ENCODE measurements at regions not wholly inside any gene's neighbourhood (a gene's known extent, or its start where the extent isn't known, plus 50 kb on each side); places are given as distances from the start of the nearest gene placed in this dataset.

GRCh38 chr2:144086965-144087364, 433.0 kb downstream of the ZEB2 start:
- DNase-seq (ENCODE audit: low read depth in 1 of 2, low spot score in 1 of 2): no peak

DNA sequence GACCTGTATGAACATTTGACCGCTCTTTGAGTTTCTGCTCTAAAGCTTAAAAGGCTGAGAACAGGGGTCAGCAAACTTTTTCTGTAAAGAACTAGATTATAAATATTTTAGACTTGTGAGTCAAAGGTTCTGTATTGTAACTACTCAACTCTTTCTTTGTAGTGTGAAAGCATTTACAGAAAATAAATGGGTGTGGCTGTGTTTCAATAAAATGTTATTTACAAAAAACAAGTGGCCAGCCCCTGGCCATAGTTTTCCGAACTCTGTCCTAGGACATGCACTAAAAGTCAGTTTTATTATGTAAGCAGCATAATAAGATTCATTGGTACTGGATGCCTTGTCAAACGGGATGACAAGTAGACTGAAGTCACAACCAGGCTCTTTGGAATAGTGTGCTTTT, 434.9 kb downstream of the ZEB2 start:
- DNase-seq (ENCODE audit: low read depth in 1 of 2, low spot score in 1 of 2): no peak

DNA sequence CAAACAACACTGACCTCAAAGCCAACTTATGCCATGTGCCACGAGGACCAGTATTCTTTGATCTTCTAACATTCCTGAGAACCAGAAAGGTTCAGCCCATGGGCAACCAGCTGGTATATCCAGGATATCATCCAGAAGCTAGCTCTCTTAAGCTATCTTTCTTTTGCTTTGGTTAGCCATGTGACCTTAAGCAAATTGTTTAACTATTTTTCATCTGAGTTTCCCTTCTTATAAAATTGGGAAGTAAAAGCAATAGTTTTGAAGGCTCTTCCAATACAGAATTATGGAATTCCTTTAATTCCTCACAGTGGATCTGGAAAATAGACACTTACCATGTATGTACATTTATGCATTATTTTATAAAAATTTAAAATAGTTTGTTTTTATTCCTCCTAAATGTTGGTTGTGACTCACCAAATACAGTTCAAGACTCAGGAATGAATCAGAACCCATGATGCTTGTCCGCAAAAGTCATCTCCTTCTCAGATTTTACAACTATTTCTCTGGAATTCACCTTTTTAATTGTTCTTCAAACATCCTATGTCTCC, 435.7 kb downstream of the ZEB2 start:
- no peak for DNase-seq (ENCODE audit: low read depth in 1 of 2, low spot score in 1 of 2)

GRCh38 chr2:144083211-144083610, 436.7 kb downstream of the ZEB2 start:
- no peak for DNase-seq (ENCODE audit: low read depth in 1 of 2, low spot score in 1 of 2)

GRCh38 chr2:144082777-144083176, 437.1 kb downstream of the ZEB2 start:
- no peak for DNase-seq (ENCODE audit: low read depth in 1 of 2, low spot score in 1 of 2)

DNA sequence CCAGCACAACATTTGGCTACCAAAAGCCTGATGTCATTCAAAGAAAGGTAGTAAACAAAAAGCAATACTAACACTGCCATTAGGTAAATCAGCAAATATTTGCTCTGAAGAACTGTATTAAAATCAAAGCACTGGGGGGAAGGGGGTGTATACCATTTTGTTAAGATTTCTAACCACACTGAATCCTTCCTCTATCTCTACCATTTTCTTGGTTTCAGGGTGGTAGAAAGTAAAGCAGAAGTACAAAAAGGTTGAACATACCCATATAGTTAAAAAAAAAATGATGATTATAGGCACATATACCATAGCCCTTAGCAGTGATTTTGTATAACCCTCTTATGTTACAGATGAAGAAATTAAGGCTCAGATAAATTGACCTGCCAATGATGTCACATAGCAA, 437.6 kb downstream of the ZEB2 start:
- no peak for DNase-seq (ENCODE audit: low read depth in 1 of 2, low spot score in 1 of 2)

- DNase-seq (ENCODE audit: low read depth in 1 of 2, low spot score in 1 of 2): no peak
Observed at GRCh38 chr2:144081272-144081671, 438.6 kb downstream of the ZEB2 start.

DNA sequence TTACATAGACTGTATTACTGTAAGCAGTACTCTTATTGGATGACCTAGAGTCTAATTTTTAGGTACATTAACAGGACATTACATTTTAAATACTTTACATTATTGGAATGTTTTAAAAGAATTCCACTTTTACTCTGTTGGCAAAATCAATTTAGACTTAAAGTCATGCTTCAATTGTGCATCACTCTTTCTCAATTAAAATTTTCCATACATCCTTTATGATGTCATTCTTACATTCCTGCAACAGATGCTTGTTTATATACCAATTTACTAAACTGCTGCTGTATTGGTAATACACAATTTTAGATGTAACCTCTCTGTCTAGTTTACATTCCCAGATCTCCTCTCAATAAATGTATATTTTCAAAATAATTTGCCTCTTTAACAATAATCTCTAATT, 440.1 kb downstream of the ZEB2 start:
- DNase-seq (ENCODE audit: low read depth in 1 of 2, low spot score in 1 of 2): no peak

- DNase-seq (ENCODE audit: low read depth in 1 of 2, low spot score in 1 of 2): no peak
Observed at GRCh38 chr2:144078802-144079724, 440.9 kb downstream of the ZEB2 start.

DNA sequence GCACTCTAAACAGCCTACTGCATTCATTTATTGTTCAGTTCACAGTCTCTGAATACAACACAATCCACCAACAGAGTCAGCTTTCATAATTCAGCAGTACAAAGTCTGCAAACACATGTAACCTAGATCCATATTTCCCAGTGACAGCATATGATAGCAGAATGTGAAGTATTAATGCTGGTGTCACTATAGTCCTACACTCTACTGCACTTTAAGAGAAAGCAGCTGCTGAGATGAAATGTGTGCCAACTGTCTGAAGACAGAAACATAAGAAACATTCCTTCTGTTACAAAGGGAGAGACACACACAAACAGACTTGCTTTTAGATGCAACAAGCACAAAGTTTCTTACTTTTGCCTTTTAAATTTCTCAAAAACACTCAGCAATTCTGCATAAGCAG, 441.8 kb downstream of the ZEB2 start:
- DNase-seq (ENCODE audit: low read depth in 1 of 2, low spot score in 1 of 2): no peak

GRCh38 chr2:144074450-144074849, 445.5 kb downstream of the ZEB2 start:
- DNase-seq (ENCODE audit: low read depth in 1 of 2, low spot score in 1 of 2): no peak

- no peak for DNase-seq (ENCODE audit: low read depth in 1 of 2, low spot score in 1 of 2)
Observed at GRCh38 chr2:144071461-144071860, 448.5 kb downstream of the ZEB2 start.

DNA sequence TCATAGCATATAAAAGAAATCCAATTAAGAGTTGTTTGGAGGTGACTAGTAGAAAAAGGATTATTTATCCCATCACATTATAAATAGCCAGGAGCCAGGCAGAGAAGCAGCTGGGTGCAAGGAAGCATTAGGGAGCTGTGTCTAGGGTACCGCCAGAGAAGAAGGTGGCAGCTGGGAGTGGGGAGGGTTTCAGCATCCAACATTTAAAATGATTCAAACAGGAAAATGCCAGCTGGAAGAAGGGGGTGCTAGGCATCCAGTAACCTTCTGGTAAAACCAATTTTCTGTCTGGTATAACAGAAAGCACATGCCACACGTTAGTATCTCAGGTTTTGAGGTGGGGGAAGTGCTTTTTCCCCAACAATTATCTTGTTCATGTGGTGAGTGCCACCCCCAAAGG, 452.4 kb downstream of the ZEB2 start:
- no peak for DNase-seq (ENCODE audit: low read depth in 1 of 2, low spot score in 1 of 2)

GRCh38 chr2:144063602-144064001, 456.3 kb downstream of the ZEB2 start:
- no peak for DNase-seq (ENCODE audit: low read depth in 1 of 2, low spot score in 1 of 2)

- no peak for DNase-seq (ENCODE audit: low read depth in 1 of 2, low spot score in 1 of 2)
Observed at GRCh38 chr2:144054911-144055310, 465.0 kb downstream of the ZEB2 start.

DNA sequence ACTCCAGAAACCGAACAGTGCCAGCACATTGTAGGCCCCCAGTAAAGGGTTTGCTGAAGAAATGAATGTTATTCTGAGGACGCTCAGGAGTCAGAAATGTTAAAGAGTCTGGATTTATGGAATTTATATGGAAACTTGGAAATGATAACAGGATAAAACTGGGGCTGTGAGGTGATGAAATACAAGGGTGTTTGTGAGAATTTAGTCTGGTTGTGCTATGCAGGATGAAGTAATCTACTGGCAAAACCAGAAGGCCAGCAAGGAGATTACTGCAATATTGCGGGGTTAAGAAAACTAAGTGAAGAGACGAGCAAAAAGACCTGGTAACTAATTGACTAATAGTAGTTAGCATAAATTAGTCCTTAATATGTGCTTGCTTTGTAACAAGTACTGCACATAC, 467.8 kb downstream of the ZEB2 start:
- no peak for DNase-seq (ENCODE audit: low read depth in 1 of 2, low spot score in 1 of 2)

GRCh38 chr2:144049137-144049536, 470.8 kb downstream of the ZEB2 start:
- no peak for DNase-seq (ENCODE audit: low read depth in 1 of 2, low spot score in 1 of 2)

DNA sequence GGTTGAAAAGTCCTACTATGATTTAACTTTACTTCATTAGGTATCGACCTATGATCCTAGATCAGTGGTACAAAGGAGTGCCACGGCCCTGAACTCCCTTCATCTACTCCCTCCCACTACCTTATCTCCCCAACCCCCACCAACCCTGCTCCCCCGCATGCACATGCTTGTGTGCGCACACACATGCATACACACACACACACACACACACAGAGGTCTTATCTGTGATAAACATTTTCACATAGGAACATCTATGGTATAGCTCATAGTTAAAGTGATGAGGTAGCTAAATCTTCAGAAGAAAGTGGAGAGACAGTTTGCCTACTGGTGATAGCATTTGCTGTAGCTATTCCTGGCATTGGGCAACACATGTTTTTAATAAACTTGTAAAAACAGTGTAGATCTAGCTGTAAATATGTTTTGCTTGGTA, 471.3 kb downstream of the ZEB2 start:
- DNase-seq (ENCODE audit: low read depth in 1 of 2, low spot score in 1 of 2): no peak

DNA sequence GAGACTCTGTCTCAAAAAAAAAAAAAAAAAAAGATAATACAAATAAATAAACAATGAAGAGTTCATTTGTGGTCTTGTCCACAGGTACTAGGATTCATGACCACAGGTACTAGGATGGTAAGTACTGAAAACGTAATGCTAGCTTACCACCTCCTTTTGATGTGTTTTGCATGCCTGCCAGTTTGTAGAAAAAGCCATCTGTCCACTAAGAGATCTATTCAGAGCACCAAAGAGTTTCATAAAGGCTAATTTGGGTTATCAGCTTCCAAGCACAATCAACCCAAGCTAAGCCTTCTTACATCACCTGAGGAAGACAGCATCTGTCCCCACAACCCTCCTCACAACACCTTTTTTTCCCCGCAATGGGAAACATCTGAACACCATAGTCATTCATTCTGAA, 477.2 kb downstream of the ZEB2 start:
- DNase-seq (ENCODE audit: low read depth in 1 of 2, low spot score in 1 of 2): no peak

GRCh38 chr2:144041612-144042011, 478.3 kb downstream of the ZEB2 start:
- DNase-seq (ENCODE audit: low read depth in 1 of 2, low spot score in 1 of 2): no peak

DNA sequence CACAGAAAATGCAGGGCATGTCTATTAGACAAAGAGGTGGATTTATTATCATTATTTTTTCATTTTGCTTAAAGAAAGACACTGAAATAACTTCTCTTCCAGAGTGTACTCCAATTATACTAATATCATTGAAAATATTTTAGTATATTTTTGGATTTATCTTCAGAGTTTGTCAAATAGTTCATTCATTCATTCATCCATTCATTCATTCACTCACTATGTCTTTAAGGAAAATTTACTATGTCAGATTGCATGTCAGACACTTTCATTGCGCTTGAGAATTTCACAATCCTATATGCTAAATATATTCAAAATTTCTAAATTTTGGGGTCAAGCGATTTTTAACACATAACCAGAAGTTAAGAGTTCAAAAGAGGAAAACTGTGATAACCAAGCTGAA, 479.1 kb downstream of the ZEB2 start:
- DNase-seq (ENCODE audit: low read depth in 1 of 2, low spot score in 1 of 2): no peak

DNA sequence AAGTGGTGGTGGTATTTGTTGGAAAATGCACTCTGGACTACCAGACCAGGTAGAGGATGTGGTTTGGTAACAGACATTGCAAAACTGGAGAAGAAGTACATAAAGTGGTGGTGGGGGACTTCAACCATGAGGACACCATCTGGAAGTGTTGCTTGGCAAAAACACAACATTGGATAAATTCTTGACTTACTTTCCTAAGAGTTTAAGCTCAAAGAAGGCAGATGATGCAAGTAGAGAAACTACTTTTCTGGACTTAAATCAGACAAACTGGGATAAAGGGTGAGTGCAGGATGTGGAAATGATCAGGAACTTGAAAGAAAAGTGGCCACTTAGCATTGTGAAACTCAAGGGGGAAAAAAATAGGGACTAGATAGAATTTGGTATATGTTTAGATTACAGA, 487.4 kb downstream of the ZEB2 start:
- DNase-seq (ENCODE audit: low read depth in 1 of 2, low spot score in 1 of 2): no peak

GRCh38 chr2:144030791-144031190, 489.1 kb downstream of the ZEB2 start:
- no peak for DNase-seq (ENCODE audit: low read depth in 1 of 2, low spot score in 1 of 2)
